Upper lobe of left lung (tissue), 6 donors: ENCODE measurements at regions not wholly inside any gene's neighbourhood (a gene's known extent, or its start where the extent isn't known, plus 50 kb on each side); places are given as distances from the start of the nearest gene placed in this dataset.

Experiments used
- ATAC-seq, 2 donors: fragments of 200-7000 bp; cut with Tn5 transposase; one replicate each; pipeline ENCODE4 v1.9.1; 2022; ENCODE audit warnings: mild to moderate bottlenecking in 2 of 2, moderate library complexity in 2 of 2; ENCODE audit not compliant: low FRiP score in 2 of 2
- DNase-seq, 2 donors: peaks; one replicate each; pipeline ENCODE4 v3.0.0-alpha.2; 2019 to 2020
- H3K27ac ChIP-seq, 4 donors: fragments of 200-600 bp; sonication (generic); one replicate each; pipeline ENCODE4 v1.5.1; 2016 to 2019
- H3K27me3 ChIP-seq, 4 donors: fragments of 200-600 bp; sonication (generic); one replicate each; pipeline ENCODE4 v1.5.1; 2017 to 2019
- H3K36me3 ChIP-seq, 4 donors: fragments of 200-600 bp; sonication (generic); one replicate each; pipeline ENCODE4 v1.5.1; 2016 to 2019
- H3K4me1 ChIP-seq, 4 donors: fragments of 200-600 bp; sonication (generic); one replicate each; pipeline ENCODE4 v1.5.1; 2018 to 2019
- H3K4me3 ChIP-seq, 4 donors: fragments of 200-600 bp; sonication (generic); one replicate each; pipeline ENCODE4 v1.5.1; 2017 to 2019; ENCODE audit warnings: mild to moderate bottlenecking in 2 of 4, moderate library complexity in 1 of 4
- H3K9me3 ChIP-seq, 4 donors: fragments of 200-600 bp; sonication (generic); one replicate each; pipeline ENCODE4 v1.5.1; 2018 to 2019
- CTCF ChIP-seq, 6 experiments: fragments of 450-650 bp in 4 of 6; fragments of 200-600 bp in 2 of 6; sonication (generic) in 2 of 6; IDR thresholded peaks; one replicate each; pipeline ENCODE4 v1.5.1; 2016 to 2019; ENCODE audit warnings: antibody characterized with exemption in 6 of 6
- EP300 ChIP-seq, 4 donors: sonication (generic); formaldehyde crosslinking; IDR thresholded peaks; one replicate each; pipeline ENCODE4 v1.5.1; 2017; ENCODE audit warnings: antibody characterized with exemption in 4 of 4, control low read depth in 2 of 4
- POLR2A ChIP-seq, 4 donors: fragments of 450-650 bp; IDR thresholded peaks; one replicate each; pipeline ENCODE4 v1.5.1; 2016 to 2017; ENCODE audit warnings: antibody characterized with exemption in 4 of 4, mild to moderate bottlenecking in 2 of 4
- POLR2AphosphoS5 ChIP-seq, 2 donors: sonication (generic); formaldehyde crosslinking; IDR thresholded peaks; one replicate each; pipeline ENCODE4 v1.5.1; 2017; ENCODE audit warnings: antibody characterized with exemption in 2 of 2
- WGBS, 2 donors: methylation state at CpG; one replicate each; pipeline ENCODE4 v1.1.5; 2017 to 2018; 5-methylcytosine and 5-hydroxymethylcytosine counted together
- donor health status: DM: no; HTN: no; CAD: no; lungs with moderate emphysema.
- donor health status: DM: no; HTN: yes; CAD: no; lungs with severe emphysema.

GRCh38 chr3:177749836-177750235, 552.6 kb upstream of the TBL1XR1 start:
- H3K27me3 ChIP-seq: no peaks in the 10 kb centered on the region
- no peak overlapping the region for H3K27ac ChIP-seq
- no peak overlapping the region for H3K4me3 ChIP-seq
- TF ChIP-seq POLR2A (IDR thresholded peaks at IDR 0.05) (no peak), POLR2AphosphoS5 (IDR thresholded peaks at IDR 0.05) (no peak), CTCF (IDR thresholded peaks at IDR 0.05) (no peak), EP300 (IDR thresholded peaks at IDR 0.05) (no peak)
- DNase-seq (no peak), ATAC-seq (no peak)
- WGBS, 2 donors: 100% methylated on average over 1 of the region's 1 CpG
- H3K9me3 ChIP-seq: no peaks in the 10 kb centered on the region
- no peaks in the 10 kb centered on the region for H3K36me3 ChIP-seq
- peaks cover 4 to 24% (median 11%) of the 10 kb centered on the region in 4 donors for H3K4me1 ChIP-seq

GRCh38 chr3:177750436-177750835, 553.2 kb upstream of the TBL1XR1 start:
- H3K4me3 ChIP-seq: no peak overlapping the region
- no peaks in the 10 kb centered on the region for H3K9me3 ChIP-seq
- ATAC-seq (no peak), DNase-seq (no peak)
- TF ChIP-seq POLR2A (IDR thresholded peaks at IDR 0.05) (no peak), POLR2AphosphoS5 (IDR thresholded peaks at IDR 0.05) (no peak), EP300 (IDR thresholded peaks at IDR 0.05) (no peak), CTCF (IDR thresholded peaks at IDR 0.05) (no peak)
- H3K27me3 ChIP-seq: no peaks in the 10 kb centered on the region
- peaks cover 4 to 24% (median 11%) of the 10 kb centered on the region in 4 donors for H3K4me1 ChIP-seq
- H3K36me3 ChIP-seq: no peaks in the 10 kb centered on the region
- 93 to 100% methylated on average over 1 of the region's 1 CpG for WGBS, 2 donors
- no peak overlapping the region for H3K27ac ChIP-seq

- Histone ChIP-seq H3K27ac (no peak overlapping the region), H3K27me3 (no peaks in the 10 kb centered on the region), H3K4me1 (peaks cover 4 to 21% (median 11%) of the 10 kb centered on the region in 4 donors), H3K36me3 (no peaks in the 10 kb centered on the region), H3K9me3 (no peaks in the 10 kb centered on the region), H3K4me3 (no peak overlapping the region)
- WGBS, 2 donors: 57 to 71% methylated on average over 4 of the region's 4 CpGs
- TF ChIP-seq EP300 (IDR thresholded peaks at IDR 0.05) (no peak), CTCF (IDR thresholded peaks at IDR 0.05) (no peak), POLR2A (IDR thresholded peaks at IDR 0.05) (no peak), POLR2AphosphoS5 (IDR thresholded peaks at IDR 0.05) (no peak)
- DNase-seq (no peak), ATAC-seq (no peak)
Observed at GRCh38 chr3:177751770-177752169, 554.5 kb upstream of the TBL1XR1 start.

GRCh38 chr3:177752831-177753230, 555.5 kb upstream of the TBL1XR1 start:
- Histone ChIP-seq H3K9me3 (no peaks in the 10 kb centered on the region), H3K27me3 (no peaks in the 10 kb centered on the region), H3K4me1 (peaks cover 4 to 21% (median 12%) of the 10 kb centered on the region in 4 donors), H3K4me3 (no peak overlapping the region), H3K27ac (no peak overlapping the region), H3K36me3 (no peaks in the 10 kb centered on the region)
- ATAC-seq: no peak
- DNase-seq: no peak
- WGBS, 2 donors: 79 to 81% methylated on average over 3 of the region's 3 CpGs
- TF ChIP-seq POLR2AphosphoS5 (IDR thresholded peaks at IDR 0.05) (no peak), CTCF (IDR thresholded peaks at IDR 0.05) (no peak), POLR2A (IDR thresholded peaks at IDR 0.05) (no peak), EP300 (IDR thresholded peaks at IDR 0.05) (no peak)

- peak in 1 of 2 donors; percentile 22 for DNase-seq
- ATAC-seq: peak; percentile 58 to 75
- Histone ChIP-seq H3K4me1 (peaks cover 4 to 22% (median 14%) of the 10 kb centered on the region in 4 donors), H3K27me3 (no peaks in the 10 kb centered on the region), H3K36me3 (no peaks in the 10 kb centered on the region), H3K9me3 (no peaks in the 10 kb centered on the region), H3K4me3 (no peak overlapping the region), H3K27ac (peak overlapping the region in 1 of 4 donors; percentile 17)
- 37 to 43% methylated on average over 2 of the region's 2 CpGs for WGBS, 2 donors
- TF ChIP-seq CTCF (IDR thresholded peaks at IDR 0.05): no peak
- peak in 1 of 2 donors; percentile 46 for TF ChIP-seq POLR2AphosphoS5 (IDR thresholded peaks at IDR 0.05)
Observed at GRCh38 chr3:177753451-177754155, 556.3 kb upstream of the TBL1XR1 start.
